HK-2 (cell line): ENCODE measurements at regions not wholly inside any gene's neighbourhood (a gene's known extent, or its start where the extent isn't known, plus 50 kb on each side); places are given as distances from the start of the nearest gene placed in this dataset.

Source experiments
- DNase-seq: peaks from one replicate; pipeline ENCODE4 v3.0.0-alpha.2; 2018; ENCODE audit not compliant: unreplicated experiment

- no peak for DNase-seq
Measured at GRCh38 chr17:83177611-83178532, 98.5 kb downstream of the METRNL start.

- DNase-seq, result no peak
Measured at GRCh38 chr17:83178533-83179304, 99.3 kb downstream of the METRNL start.

DNA sequence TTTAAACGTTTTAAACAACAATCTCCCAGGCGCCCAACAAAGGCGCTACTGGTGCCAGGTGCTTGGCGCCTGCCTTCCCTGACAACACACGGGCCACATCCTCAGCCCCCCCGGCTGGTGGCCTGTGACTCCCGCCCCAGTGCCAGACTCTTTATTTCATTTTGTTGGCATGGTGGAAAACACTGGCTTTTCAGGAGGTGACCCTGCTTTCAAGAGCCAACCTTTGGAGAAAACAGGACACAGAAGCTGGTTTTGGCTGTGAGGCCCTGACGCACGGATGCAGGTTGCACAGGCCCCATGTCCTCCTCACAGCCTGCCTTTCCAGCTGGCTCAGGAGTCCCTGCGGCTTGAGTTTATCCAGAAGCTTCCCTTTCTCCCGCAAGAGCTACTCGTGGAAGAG lies 100.0 kb downstream of the METRNL start:
- no peak for DNase-seq

GRCh38 chr17:83179811-83180210 lies 100.4 kb downstream of the METRNL start:
- DNase-seq, result no peak

DNA sequence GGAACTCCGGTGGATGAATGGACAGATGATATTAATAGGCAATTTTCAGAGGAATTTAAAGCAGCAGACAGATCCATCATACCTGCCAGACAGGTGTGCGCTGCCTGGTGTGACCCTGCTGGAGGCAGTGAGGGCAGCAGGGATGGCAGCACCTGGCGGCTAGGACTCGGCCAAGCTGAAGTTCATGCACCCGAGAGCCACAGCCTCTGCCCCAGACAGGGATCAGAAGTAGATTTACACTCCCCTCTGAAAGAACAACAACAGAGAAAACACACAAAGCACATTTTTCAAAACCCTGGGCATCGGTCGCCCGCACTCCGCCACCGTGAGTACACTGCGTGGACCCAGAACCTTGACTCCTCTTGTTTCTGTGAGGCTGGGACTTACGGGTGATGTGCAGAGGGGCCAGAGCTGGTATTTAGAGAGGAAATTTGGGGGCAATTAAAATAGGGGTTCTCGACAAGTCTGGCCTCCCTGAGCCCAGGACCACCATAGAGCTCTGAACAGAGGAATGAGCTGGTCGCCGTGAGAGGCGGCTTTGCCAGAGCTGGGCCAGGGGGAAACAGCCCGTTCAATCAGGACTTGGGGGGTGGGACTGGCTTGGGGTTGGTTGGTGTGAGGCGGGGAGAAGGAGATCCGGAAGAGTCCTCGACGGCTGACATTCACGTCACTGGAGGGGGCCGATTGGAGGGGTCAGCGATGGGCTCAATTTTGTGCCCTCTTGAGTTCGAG lies 101.0 kb downstream of the METRNL start:
- no peak for DNase-seq

DNA sequence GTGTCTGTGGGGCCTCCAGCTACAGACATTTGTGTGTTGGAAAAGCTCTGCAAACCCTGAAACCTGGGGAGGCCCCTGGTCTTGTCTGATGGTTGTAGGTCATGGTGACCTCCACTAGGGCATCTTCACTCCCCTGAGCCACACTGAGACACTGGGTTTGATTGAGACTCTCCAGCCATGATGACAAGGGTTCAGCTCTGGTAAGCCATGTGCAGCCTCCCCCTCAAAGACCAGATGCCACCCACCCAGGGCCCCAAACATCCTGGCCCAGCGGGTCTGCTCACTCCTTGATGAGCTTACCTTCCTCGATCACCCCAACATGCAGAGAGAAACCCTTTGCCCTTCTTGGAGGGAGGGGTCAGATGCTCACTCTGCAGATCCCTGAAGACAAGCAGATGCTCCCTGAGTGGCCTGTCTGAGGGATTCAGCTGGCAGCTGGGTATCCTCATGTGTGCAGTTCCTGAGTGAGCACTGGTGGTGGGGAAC lies 101.6 kb downstream of the METRNL start:
- DNase-seq, result no peak

- DNase-seq, result no peak
Measured at GRCh38 chr17:83181991-83182619, 102.7 kb downstream of the METRNL start.

DNA sequence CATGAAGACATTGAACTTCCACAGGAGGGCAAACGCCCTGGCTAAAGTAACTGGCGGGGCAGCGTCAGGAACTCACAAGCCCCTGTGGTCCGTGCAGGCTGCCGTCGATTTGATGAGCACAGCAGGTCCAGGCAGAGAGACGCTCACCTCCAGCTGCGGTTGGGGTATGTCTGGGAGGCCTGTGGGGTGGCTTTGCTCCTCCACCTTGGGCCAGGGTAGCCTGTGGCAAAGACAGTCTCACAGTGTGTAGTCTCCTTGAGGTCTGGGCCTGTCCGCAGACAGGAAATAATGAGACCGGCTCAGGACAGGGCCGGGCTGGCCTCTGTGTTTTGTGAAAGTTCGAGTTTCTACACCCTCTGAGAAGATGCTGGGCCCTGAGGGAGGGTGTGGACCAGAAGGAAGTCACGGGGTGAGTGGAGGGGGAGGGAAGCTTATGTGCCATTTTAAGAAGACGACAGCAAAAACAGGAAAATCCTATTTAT lies 103.3 kb downstream of the METRNL start:
- no peak for DNase-seq

DNA sequence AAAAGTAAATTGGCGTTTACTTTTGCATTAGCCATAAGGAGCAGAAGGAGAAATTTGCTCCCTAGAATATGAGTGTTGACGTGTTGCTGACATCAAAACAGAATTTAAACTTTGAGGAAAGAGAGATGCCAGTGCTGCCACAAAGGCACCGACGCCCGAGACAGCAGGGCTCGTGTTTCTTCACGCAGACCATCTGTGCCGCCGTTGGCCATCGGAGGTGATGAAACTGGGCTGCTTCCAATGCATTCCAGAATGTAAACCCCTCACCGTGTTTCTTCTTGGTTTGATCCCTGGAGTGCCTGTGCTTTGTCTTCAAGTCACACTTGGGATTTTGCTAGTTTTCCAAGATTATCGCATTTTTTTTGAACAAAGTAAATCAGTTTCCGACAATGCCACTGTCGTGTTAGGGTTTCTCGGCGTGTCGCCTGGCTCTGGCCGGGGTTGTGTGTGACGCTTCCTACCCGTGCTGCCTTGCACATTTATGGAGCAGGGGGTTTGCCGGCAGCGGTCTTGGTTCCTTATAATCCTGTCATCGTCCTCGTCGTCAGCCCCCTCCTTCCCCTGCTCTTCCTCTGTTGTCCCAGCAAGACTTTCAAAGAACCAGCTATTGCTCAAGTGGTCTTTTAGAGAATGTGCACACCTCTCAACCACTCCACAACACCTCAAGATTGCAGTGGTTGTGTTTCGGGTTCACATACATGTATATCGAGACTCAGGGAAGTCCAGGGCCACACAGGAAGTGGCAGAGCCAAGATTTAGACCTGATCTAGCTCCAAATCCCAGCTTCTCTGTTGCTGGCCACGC lies 103.9 kb downstream of the METRNL start:
- no peak for DNase-seq

GRCh38 chr17:83183951-83184506 lies 104.6 kb downstream of the METRNL start:
- DNase-seq, result no peak

DNA sequence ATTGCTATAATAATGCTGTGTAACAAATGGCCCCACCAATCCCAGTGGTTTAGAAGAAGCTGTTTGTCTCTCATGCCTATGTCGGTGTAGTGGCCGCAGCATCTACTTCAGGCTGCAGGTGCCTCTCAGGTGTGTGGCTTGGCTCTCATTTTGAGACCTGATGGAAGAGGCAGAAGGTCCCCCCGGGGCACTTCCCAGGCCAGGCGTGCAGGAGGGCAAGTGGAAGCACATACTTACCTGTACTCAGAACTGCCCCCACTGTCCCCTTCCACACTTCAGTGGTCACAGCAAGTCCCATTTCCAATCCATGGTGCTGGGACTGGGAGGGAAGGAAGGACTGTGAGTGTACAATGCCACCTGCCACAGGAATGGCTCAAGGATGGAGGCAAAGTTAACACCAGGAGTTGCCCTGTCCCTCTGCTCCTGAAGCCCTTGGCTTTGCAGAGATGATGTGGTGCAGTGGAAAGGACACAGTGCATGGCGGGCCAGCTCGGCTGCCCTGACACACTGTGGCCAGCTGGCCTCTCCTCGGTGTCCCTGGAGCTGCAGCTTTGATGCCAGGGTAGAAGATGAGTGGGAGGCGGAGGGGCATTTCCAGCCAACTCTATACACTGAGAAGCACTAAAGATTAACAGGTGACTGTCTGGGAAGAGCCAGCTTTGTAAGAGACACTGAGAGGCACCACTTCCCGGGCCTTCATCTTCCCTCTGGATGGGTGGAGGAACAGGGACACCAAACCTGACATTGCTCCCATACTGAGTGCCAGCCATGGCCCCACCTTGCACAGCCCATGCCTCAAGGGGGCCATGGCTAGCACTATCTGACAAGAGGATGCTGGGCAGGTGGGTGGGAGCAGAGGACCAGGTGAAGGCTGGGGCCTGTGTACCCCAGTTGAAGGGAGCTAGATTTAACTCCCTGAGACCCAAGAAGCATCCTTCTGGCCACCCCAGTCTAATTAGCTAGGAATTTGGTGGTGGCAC lies 105.9 kb downstream of the METRNL start:
- no peak for DNase-seq

DNA sequence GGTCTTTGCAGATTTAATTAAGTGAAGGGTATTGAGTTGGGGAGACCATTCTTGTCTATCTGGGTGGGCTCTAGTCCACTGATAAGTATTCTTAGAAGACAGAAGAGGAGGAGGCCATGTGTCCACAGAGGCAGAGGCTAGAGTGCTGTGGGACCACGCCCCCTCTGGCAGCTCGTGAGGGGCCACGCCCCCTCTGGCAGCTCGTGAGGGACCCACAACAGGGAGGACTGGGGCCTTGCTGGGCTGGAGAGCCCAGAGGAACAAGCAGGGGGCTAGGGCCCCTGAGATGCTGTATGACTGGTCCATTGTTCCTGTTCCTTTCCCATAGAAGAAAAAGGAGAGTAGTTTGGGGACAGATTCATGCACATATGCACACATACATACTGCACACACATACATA lies 106.8 kb downstream of the METRNL start:
- no peak for DNase-seq

DNA sequence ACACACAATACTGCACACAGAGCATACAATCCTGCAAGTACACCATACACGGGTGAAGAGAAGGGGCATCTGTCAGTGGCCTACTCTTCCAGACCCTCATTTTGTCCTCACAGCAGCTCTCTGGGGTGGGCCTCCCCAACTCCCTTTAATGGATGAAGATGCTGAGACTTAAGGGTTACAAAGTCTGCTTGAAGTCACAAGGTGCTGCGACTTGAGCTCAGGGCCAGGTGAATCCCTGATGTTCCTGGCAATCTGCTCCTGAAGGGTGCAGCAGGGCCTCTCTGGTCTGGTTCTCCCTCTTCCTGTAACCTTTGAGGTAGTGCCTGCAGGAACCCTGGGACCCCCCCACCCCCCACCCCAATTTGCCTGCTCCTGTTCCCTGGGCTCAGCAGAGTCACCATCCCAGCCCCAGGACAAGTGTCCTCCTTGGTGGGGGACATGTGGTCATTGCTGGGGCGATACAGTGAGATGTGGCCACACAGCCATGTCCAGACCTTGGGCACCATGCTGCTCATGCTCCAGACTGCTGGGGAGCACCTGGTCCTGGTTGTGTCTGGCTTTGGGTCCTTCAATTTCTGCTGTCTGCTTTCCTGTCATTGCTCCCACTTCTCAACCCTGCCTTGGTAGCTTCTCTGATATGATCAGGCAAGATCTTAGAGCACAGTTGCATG lies 107.5 kb downstream of the METRNL start:
- DNase-seq, result no peak

GRCh38 chr17:83187782-83188311 lies 108.4 kb downstream of the METRNL start:
- no peak for DNase-seq

DNA sequence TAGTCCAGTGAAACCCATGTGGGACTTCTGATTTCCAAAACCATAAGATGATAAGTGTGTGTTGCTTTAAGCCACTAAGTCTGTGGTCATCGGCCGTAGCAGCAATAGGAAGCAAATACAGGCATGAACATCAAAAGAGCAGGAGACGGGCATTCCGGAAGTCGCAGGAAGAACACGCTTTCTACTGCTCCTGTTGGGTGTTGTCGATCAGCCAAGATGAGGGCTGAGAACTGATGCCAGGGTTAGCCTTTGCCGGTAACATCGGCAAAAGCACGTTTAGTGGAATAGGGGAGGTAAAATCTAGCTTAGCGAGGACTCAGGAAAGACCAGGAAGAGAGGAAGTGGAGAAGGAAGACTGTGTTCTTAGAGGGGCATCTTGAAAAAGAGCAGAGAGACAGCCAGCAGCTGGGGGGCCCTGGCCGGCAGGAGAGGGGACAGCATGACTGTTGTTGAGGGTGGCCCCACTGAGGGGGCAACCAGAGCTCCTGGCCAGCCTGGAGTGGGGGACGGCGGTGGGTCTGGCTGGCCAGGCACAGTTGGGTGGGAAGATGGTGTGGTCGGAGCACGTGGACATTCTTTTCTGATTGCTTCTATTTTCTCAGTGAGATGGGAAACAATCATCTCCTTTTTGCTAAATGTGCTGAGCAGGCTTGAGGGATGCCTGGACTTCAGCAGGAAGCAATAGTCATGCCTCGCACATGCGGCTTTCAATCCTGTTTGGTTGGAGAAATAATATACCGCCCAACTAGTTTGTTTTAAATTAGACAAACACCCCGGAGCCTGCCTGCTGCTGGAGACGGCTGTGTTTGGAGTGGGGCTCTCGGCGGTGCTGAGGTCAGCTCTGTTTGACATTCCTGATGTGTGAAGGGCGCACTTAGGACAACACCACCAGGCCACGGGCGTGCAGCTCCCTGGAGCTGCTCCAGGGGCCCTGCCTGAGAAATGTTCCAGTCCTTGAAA lies 109.9 kb downstream of the METRNL start:
- no peak for DNase-seq

DNA sequence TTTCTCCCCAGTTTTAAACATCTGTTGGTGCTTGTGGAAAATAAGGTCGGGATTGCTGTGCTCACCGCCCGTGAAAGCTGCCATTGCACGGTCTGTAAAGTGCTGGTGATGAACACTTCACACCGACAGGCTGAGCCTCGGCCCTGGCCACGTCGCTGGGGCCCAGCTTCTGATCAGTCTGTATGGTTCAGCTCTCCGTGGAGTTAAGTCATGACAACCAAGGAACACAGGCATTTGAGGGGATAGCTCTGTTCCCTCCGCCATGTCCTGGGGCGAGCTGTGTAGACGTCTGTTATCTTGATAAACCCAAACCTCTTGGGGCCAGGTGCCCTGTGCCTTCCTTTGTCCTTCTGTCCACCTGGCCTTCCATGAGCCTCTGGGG lies 110.6 kb downstream of the METRNL start:
- no peak for DNase-seq
